ENCODE measurements at regions not wholly inside any gene's neighbourhood (a gene's known extent, or its start where the extent isn't known, plus 50 kb on each side); places are given as distances from the start of the nearest gene placed in this dataset.

GRCh38 chr6:88459643-88460042 is 293.5 kb upstream of the CNR1 start:
- Histone ChIP-seq H3K79me1 (ENCODE audit: low read depth, low read length) (no peaks in the 10 kb centered on the region), H3K27ac (replicated peaks; ENCODE audit: low read length) (no peak overlapping the region), H2BK12ac (ENCODE audit: low read length) (no peak overlapping the region), H3K4ac (ENCODE audit: low read length) (no peak overlapping the region), H2BK5ac (ENCODE audit: low read length) (no peak overlapping the region), H3K4me2 (ENCODE audit: insufficient read depth, low read length, poor library complexity, severe bottlenecking) (no peak overlapping the region), H3K9ac (ENCODE audit: low read depth, low read length, poor library complexity) (no peak overlapping the region), H2AK5ac (ENCODE audit: low read depth, low read length) (no peak overlapping the region), H3K18ac (ENCODE audit: low read length) (no peak overlapping the region), H3K27me3 (ENCODE audit: control insufficient read depth in 3 of 3, insufficient read depth in 3 of 3, low read depth in 1 of 3, low read length in 3 of 3) (no peaks in the 10 kb centered on the region), H2AFZ (ENCODE audit: low read length) (no peak overlapping the region), H3K36me3 (replicated peaks in 1 of 2; ENCODE audit: control insufficient read depth in 2 of 2, insufficient read depth in 2 of 2, low read length in 2 of 2) (no peaks in the 10 kb centered on the region), H3K14ac (ENCODE audit: low read length) (no peak overlapping the region), H2BK120ac (ENCODE audit: low read depth, low read length) (no peak overlapping the region), H2BK15ac (ENCODE audit: low read length) (no peak overlapping the region), H3K4me1 (ENCODE audit: control insufficient read depth in 2 of 2, insufficient read depth in 1 of 2, low read depth in 1 of 2, low read length in 2 of 2) (no peaks in the 10 kb centered on the region), H3K9me3 (replicated peaks in 1 of 2; ENCODE audit: control insufficient read depth in 2 of 2, insufficient read depth in 1 of 2, low read depth in 1 of 2, low read length in 2 of 2) (no peaks in the 10 kb centered on the region), H3K23ac (ENCODE audit: low read depth, low read length, poor library complexity) (no peak overlapping the region), H3K4me3 (ENCODE audit: low read length in 2 of 2) (no peak overlapping the region), H4K91ac (ENCODE audit: low read depth, low read length, poor library complexity) (no peak overlapping the region), H4K8ac (ENCODE audit: low read depth, low read length) (no peak overlapping the region)
- no peak for DNase-seq (ENCODE audit: low spot score)
- no CpG with 5 or more reads among the region's 1 CpG for WGBS, 2 donors (ENCODE audit: extremely low coverage in 2 of 2, insufficient read length in 2 of 2, insufficient replicate concordance in 1 of 2)

DNA sequence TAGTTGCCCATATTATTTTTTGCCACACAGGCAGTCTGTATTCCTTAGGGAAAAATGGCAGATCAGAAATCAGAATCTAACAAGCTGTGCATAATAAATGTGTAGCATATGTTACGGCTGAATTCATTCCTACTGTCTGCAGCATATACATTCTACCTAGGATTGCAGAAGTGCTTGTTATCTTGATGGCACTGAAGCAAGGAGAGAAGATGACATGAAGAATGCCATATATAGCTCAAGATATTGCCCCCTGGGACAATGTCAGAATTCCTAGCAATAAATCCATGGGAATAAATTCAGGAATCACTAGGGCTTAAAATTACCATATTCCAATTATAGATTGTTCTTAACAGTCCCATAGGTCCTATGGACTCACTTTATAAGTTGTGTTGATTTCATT is 293.0 kb upstream of the CNR1 start:
- no peak overlapping the region for H3K4me3 ChIP-seq (ENCODE audit: low read length in 2 of 2)
- H3K36me3 ChIP-seq (replicated peaks in 1 of 2; ENCODE audit: control insufficient read depth in 2 of 2, insufficient read depth in 2 of 2, low read length in 2 of 2), result no peaks in the 10 kb centered on the region
- H2AFZ ChIP-seq (ENCODE audit: low read length), result no peak overlapping the region
- H3K27ac ChIP-seq (replicated peaks; ENCODE audit: low read length), result no peak overlapping the region
- no peak overlapping the region for H4K91ac ChIP-seq (ENCODE audit: low read depth, low read length, poor library complexity)
- H3K4me2 ChIP-seq (ENCODE audit: insufficient read depth, low read length, poor library complexity, severe bottlenecking), result no peak overlapping the region
- H2BK120ac ChIP-seq (ENCODE audit: low read depth, low read length), result no peak overlapping the region
- no peaks in the 10 kb centered on the region for H3K27me3 ChIP-seq (ENCODE audit: control insufficient read depth in 3 of 3, insufficient read depth in 3 of 3, low read depth in 1 of 3, low read length in 3 of 3)
- H2BK12ac ChIP-seq (ENCODE audit: low read length), result no peak overlapping the region
- no peak overlapping the region for H2AK5ac ChIP-seq (ENCODE audit: low read depth, low read length)
- no peaks in the 10 kb centered on the region for H3K4me1 ChIP-seq (ENCODE audit: control insufficient read depth in 2 of 2, insufficient read depth in 1 of 2, low read depth in 1 of 2, low read length in 2 of 2)
- DNase-seq (ENCODE audit: low spot score), result no peak
- WGBS, 2 donors (ENCODE audit: extremely low coverage in 2 of 2, insufficient read length in 2 of 2, insufficient replicate concordance in 1 of 2), result no CpG with 5 or more reads among the region's 1 CpG
- H3K18ac ChIP-seq (ENCODE audit: low read length), result no peak overlapping the region
- H3K14ac ChIP-seq (ENCODE audit: low read length), result no peak overlapping the region
- no peak overlapping the region for H3K9ac ChIP-seq (ENCODE audit: low read depth, low read length, poor library complexity)
- H3K23ac ChIP-seq (ENCODE audit: low read depth, low read length, poor library complexity), result no peak overlapping the region
- H4K8ac ChIP-seq (ENCODE audit: low read depth, low read length), result no peak overlapping the region
- no peak overlapping the region for H2BK15ac ChIP-seq (ENCODE audit: low read length)
- H3K9me3 ChIP-seq (replicated peaks in 1 of 2; ENCODE audit: control insufficient read depth in 2 of 2, insufficient read depth in 1 of 2, low read depth in 1 of 2, low read length in 2 of 2), result no peaks in the 10 kb centered on the region
- no peaks in the 10 kb centered on the region for H3K79me1 ChIP-seq (ENCODE audit: low read depth, low read length)
- no peak overlapping the region for H2BK5ac ChIP-seq (ENCODE audit: low read length)
- no peak overlapping the region for H3K4ac ChIP-seq (ENCODE audit: low read length)

DNA sequence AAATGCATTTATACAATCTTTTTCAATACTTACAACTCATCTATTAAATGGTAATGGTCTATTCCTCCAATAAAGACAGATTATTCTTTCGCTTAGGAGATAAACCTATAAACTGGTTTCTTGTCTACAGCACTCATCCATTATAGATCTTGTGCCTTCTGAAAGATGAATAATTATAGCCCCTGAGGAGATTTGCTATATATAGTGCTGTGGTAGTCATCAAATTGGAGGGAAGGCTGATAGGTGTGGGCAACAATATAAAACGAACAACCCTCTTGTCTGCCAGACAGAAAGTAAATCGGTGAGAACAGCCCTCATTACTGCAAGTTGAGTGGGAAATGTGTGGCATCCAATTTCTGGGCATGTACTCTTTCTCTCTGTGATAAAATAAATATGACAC is 292.5 kb upstream of the CNR1 start:
- no peak overlapping the region for H2BK12ac ChIP-seq (ENCODE audit: low read length)
- no peaks in the 10 kb centered on the region for H3K27me3 ChIP-seq (ENCODE audit: control insufficient read depth in 3 of 3, insufficient read depth in 3 of 3, low read depth in 1 of 3, low read length in 3 of 3)
- H2BK5ac ChIP-seq (ENCODE audit: low read length), result no peak overlapping the region
- H4K91ac ChIP-seq (ENCODE audit: low read depth, low read length, poor library complexity), result no peak overlapping the region
- no peak overlapping the region for H3K18ac ChIP-seq (ENCODE audit: low read length)
- H3K4me2 ChIP-seq (ENCODE audit: insufficient read depth, low read length, poor library complexity, severe bottlenecking), result no peak overlapping the region
- H2BK15ac ChIP-seq (ENCODE audit: low read length), result no peak overlapping the region
- no peak overlapping the region for H3K4me3 ChIP-seq (ENCODE audit: low read length in 2 of 2)
- H3K27ac ChIP-seq (replicated peaks; ENCODE audit: low read length), result no peak overlapping the region
- H2AK5ac ChIP-seq (ENCODE audit: low read depth, low read length), result no peak overlapping the region
- H3K9me3 ChIP-seq (replicated peaks in 1 of 2; ENCODE audit: control insufficient read depth in 2 of 2, insufficient read depth in 1 of 2, low read depth in 1 of 2, low read length in 2 of 2), result no peaks in the 10 kb centered on the region
- no peak overlapping the region for H3K23ac ChIP-seq (ENCODE audit: low read depth, low read length, poor library complexity)
- no peak overlapping the region for H3K14ac ChIP-seq (ENCODE audit: low read length)
- no peak overlapping the region for H4K8ac ChIP-seq (ENCODE audit: low read depth, low read length)
- H3K36me3 ChIP-seq (replicated peaks in 1 of 2; ENCODE audit: control insufficient read depth in 2 of 2, insufficient read depth in 2 of 2, low read length in 2 of 2), result no peaks in the 10 kb centered on the region
- H3K9ac ChIP-seq (ENCODE audit: low read depth, low read length, poor library complexity), result no peak overlapping the region
- no peak overlapping the region for H3K4ac ChIP-seq (ENCODE audit: low read length)
- no peak overlapping the region for H2AFZ ChIP-seq (ENCODE audit: low read length)
- no peaks in the 10 kb centered on the region for H3K79me1 ChIP-seq (ENCODE audit: low read depth, low read length)
- no peaks in the 10 kb centered on the region for H3K4me1 ChIP-seq (ENCODE audit: control insufficient read depth in 2 of 2, insufficient read depth in 1 of 2, low read depth in 1 of 2, low read length in 2 of 2)
- no CpG with 5 or more reads among the region's 3 CpGs for WGBS, 2 donors (ENCODE audit: extremely low coverage in 2 of 2, insufficient read length in 2 of 2, insufficient replicate concordance in 1 of 2)
- no peak for DNase-seq (ENCODE audit: low spot score)
- H2BK120ac ChIP-seq (ENCODE audit: low read depth, low read length), result no peak overlapping the region

DNA sequence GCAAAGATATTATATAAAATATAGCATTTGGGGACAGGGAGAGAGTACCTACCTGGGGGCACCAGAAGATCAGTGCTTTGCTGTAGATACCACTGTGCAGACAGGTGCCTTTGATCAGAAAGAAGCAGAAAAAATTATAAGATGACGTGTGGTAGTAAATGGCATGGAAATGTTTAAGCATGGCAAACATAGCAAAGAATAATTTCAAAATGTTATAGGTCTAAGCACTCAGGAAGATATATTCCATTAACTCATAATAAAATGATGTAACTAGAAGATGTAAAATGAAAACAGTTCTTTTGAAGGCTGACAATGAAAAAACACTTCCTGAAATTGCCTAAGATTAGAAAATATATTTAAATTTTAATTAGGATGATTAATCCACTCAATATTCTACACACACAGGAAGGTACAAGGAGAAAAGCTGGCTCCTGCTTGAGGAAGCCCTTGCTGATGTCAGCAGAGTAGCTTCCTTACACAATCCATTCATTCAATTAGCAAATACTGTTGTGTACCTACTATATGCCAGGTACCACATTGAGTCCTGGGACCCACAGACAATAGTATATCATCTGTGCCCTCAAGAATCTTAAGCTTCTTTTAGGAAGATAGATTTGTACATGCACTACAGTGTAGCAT is 290.2 kb upstream of the CNR1 start:
- H3K14ac ChIP-seq (ENCODE audit: low read length), result no peak overlapping the region
- WGBS, 2 donors (ENCODE audit: extremely low coverage in 2 of 2, insufficient read length in 2 of 2, insufficient replicate concordance in 1 of 2), result no CpG with 5 or more reads among the region's 1 CpG

More for the DNA sequence above, 290.2 kb upstream of the CNR1 start:
- Histone ChIP-seq H3K18ac (ENCODE audit: low read length) (no peak overlapping the region), H3K4me2 (ENCODE audit: insufficient read depth, low read length, poor library complexity, severe bottlenecking) (no peak overlapping the region), H4K91ac (ENCODE audit: low read depth, low read length, poor library complexity) (no peak overlapping the region), H2BK12ac (ENCODE audit: low read length) (no peak overlapping the region), H3K36me3 (replicated peaks in 1 of 2; ENCODE audit: control insufficient read depth in 2 of 2, insufficient read depth in 2 of 2, low read length in 2 of 2) (no peaks in the 10 kb centered on the region), H3K4ac (ENCODE audit: low read length) (no peak overlapping the region), H3K27ac (replicated peaks; ENCODE audit: low read length) (no peak overlapping the region), H2BK5ac (ENCODE audit: low read length) (no peak overlapping the region), H4K8ac (ENCODE audit: low read depth, low read length) (no peak overlapping the region), H2BK120ac (ENCODE audit: low read depth, low read length) (no peak overlapping the region), H3K79me1 (ENCODE audit: low read depth, low read length) (no peaks in the 10 kb centered on the region), H3K9ac (ENCODE audit: low read depth, low read length, poor library complexity) (no peak overlapping the region), H3K4me3 (ENCODE audit: low read length in 2 of 2) (no peak overlapping the region), H3K4me1 (ENCODE audit: control insufficient read depth in 2 of 2, insufficient read depth in 1 of 2, low read depth in 1 of 2, low read length in 2 of 2) (no peaks in the 10 kb centered on the region), H3K9me3 (replicated peaks in 1 of 2; ENCODE audit: control insufficient read depth in 2 of 2, insufficient read depth in 1 of 2, low read depth in 1 of 2, low read length in 2 of 2) (no peaks in the 10 kb centered on the region), H3K27me3 (ENCODE audit: control insufficient read depth in 3 of 3, insufficient read depth in 3 of 3, low read depth in 1 of 3, low read length in 3 of 3) (no peaks in the 10 kb centered on the region), H2AFZ (ENCODE audit: low read length) (no peak overlapping the region), H3K23ac (ENCODE audit: low read depth, low read length, poor library complexity) (no peak overlapping the region), H2AK5ac (ENCODE audit: low read depth, low read length) (no peak overlapping the region), H2BK15ac (ENCODE audit: low read length) (no peak overlapping the region)
- DNase-seq (ENCODE audit: low spot score), result no peak
